HG03060 (cell line): ENCODE measurements at regions not wholly inside any gene's neighbourhood (a gene's known extent, or its start where the extent isn't known, plus 50 kb on each side); places are given as distances from the start of the nearest gene placed in this dataset.
"Not testable (repeated sequence)": the region's sequence is repeated elsewhere in the genome, so short reads cannot be mapped to it uniquely, and the experiment has no call there.

Experiments
- ATAC-seq: cut with Tn5 transposase; IDR thresholded peaks from one replicate; pipeline ENCODE4 v1.9.1; 2021; ENCODE audit warnings: low read depth, moderate number of reproducible peaks; ENCODE audit not compliant: unreplicated experiment

DNA sequence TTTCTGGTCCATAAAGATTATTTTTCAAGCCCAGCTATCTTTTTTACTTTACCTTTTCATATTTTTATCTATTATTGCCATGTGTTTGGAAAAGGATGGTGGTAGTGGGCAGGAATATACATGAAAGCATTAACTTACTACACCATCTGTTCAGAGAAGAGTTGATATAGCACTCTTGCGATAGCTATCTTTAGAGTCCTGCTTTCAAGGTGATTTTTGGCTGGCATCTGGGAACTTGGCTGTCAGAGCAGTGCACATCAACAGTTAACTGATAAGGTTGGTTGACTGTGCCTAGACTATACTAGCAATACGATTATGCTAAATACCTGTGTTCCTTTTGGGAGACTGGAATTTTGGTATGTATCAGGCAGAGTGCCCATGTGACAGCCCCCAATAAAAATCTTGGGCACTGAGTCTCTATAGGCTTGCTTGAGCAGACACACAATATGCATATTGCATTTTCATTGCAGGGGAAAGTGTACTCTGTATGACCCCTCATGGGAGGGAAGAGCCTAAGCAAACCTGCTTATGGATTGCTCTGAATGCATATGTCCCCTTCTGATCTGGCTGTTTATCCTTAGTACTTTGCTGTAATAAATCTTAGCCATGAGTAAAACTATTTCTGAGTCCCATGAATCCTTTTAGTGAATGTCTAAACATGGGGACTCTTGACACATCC, 227.6 kb upstream of the C9orf72 start:
- ATAC-seq, result no peak

- ATAC-seq, result no peak
These were observed 228.3 kb upstream of the C9orf72 start for GRCh38 chr9:27801545-27801944.

GRCh38 chr9:27802418-27802817, 229.1 kb upstream of the C9orf72 start:
- ATAC-seq, result no peak

GRCh38 chr9:27808864-27809263, 235.6 kb upstream of the C9orf72 start:
- no peak for ATAC-seq

DNA sequence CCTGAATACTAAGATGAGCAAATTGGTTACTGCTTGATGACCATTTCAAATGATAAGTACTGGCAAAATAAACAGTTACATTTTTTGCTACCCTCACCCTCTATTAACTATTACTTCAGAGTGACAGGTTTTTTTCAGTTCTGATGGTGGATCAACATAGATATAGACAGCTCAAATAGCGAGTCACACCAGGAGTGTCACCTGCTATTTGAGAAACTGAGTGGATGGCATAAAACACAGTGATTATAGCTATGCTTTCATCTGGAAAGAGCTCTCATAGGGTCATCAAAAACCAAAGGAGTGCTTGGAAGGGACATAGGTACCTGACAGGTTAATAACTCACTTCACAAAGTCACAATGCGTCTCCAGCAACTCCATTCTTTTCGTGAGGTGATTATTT, 244.5 kb upstream of the C9orf72 start:
- no peak for ATAC-seq

GRCh38 chr9:27818348-27818747, 245.1 kb upstream of the C9orf72 start:
- ATAC-seq, result no peak

- ATAC-seq, result no peak
These were observed 255.6 kb upstream of the C9orf72 start for GRCh38 chr9:27828908-27829307.

DNA sequence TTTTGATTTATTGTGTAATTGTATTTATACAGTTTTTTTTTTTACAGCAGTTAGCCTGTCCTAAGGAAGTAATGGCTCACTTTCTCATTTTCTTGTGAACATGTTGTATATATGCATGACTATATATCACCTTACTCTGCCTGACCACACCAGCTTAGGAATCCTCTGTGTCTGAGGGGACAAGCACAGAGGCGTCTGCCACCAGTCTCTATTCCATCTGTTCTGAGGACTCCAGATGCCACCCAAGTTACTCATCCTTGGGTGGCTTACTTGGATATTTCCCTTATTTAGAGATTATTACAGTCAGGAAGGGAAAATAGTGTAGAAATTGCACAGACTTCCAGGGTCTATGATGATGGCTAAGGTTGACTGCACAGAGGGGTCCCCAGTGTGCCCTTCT, 256.3 kb upstream of the C9orf72 start:
- ATAC-seq, result no peak

GRCh38 chr9:27832108-27832507, 258.8 kb upstream of the C9orf72 start:
- ATAC-seq, result not testable (repeated sequence)

- ATAC-seq, result no peak
These were observed 262.0 kb upstream of the C9orf72 start for GRCh38 chr9:27835286-27835685.

DNA sequence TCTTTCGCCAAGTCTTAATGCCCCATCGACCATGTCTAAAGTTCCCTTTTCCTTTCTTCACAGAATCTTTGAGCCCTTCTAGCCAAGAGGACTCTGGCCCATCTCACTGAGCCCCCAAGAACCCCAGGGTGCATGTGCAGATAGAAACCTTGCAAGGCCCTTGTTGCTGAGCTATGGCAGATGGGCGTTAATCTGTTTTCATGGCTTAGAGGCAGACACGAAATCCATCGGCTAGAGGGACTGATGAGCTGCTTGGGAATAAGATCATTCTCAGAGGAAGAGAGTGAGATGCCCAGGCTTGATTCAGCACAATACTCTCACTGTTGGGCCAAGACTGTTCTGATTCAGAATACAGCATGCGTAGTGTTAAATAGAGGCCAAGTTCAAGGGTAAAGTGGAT, 262.5 kb upstream of the C9orf72 start:
- no peak for ATAC-seq

GRCh38 chr9:27836661-27837401, 263.6 kb upstream of the C9orf72 start:
- ATAC-seq, result no peak

- ATAC-seq, result no peak
These were observed 265.6 kb upstream of the C9orf72 start for GRCh38 chr9:27838876-27839275.

GRCh38 chr9:27839767-27840166, 266.5 kb upstream of the C9orf72 start:
- not testable (repeated sequence) for ATAC-seq

GRCh38 chr9:27844797-27845196, 271.5 kb upstream of the C9orf72 start:
- ATAC-seq, result no peak

DNA sequence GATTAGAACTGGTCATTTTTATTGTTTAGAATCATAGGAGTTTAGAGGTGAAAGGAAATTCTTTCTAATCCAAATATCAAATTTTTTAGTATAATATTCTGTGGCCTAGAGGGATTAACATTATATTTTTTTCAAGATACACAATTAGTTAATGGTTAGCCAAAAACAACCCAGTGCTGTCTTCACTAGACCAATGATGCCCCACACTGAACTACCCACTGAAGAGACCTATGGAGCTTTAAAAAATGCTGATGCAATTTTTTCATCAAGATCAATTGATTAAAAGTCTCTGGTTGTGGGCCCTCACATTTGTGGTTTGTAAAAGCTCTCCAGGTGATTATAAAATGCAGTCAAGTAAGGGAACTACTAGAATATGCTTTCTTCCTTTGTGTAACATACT, 274.1 kb upstream of the C9orf72 start:
- no peak for ATAC-seq

DNA sequence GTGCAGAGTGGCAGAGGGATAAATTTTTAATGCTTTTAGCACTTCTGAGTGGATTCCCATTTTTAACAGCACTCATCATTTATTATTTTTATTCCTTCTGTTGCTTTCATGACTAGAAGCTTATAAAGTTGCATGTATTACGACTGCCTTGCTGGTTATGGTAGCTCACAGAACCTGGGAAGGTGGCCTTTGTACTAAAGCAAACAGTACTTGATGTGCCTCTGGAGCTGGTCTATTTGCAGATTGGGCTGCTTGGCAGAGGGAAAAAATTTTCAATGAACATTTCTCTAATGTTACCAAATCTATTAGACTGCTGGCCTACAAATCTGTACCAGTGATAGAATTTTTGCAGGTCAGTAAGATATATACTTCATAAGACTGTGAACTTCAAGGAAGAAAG, 274.5 kb upstream of the C9orf72 start:
- no peak for ATAC-seq

- ATAC-seq, result no peak
These were observed 275.0 kb upstream of the C9orf72 start for GRCh38 chr9:27848315-27848714.

DNA sequence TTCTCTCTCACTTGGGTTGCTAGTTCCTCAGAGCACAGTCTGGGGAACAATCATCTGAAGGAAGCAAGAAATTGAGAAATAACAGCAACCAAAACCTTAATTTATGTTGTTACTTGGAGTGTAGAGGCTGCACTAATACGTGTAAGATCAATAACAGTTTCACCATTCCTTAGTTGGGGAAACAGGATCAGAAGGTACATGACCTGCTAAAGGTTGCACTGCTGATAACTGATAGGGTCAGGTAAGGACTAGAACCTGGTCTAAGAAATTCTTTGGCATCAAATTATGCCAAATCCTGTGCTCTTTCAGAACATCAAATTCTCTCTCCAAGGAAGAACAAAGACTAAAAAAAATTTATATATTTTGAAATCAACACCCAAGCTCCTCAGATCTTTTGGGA, 278.6 kb upstream of the C9orf72 start:
- no peak for ATAC-seq

DNA sequence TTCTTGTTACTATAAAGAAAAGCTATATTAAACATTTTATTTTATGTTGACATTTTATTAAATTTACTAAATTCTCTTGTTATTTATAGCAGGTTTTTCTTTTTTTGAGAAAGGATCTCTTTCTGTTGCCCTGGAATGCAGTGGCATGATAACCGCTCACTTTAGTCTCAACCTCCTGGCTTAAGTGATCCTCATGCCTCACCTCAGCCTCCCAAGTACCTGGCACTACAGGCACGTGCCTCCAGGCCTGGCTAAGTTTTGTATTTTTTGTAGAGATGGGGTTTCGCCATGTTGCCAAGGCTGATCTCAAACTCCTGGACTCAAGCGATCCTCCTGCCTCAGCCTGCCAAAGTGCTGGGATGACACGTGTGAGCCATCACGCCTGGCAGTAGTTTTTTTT, 280.2 kb upstream of the C9orf72 start:
- no peak for ATAC-seq

GRCh38 chr9:27856054-27856453, 282.8 kb upstream of the C9orf72 start:
- no peak for ATAC-seq

GRCh38 chr9:27856748-27857147, 283.5 kb upstream of the C9orf72 start:
- ATAC-seq, result no peak
